ENCODE measurements at regions not wholly inside any gene's neighbourhood (a gene's known extent, or its start where the extent isn't known, plus 50 kb on each side); places are given as distances from the start of the nearest gene placed in this dataset.
"Not testable (repeated sequence)": the region's sequence is repeated elsewhere in the genome, so short reads cannot be mapped to it uniquely, and the experiment has no call there.

DNA sequence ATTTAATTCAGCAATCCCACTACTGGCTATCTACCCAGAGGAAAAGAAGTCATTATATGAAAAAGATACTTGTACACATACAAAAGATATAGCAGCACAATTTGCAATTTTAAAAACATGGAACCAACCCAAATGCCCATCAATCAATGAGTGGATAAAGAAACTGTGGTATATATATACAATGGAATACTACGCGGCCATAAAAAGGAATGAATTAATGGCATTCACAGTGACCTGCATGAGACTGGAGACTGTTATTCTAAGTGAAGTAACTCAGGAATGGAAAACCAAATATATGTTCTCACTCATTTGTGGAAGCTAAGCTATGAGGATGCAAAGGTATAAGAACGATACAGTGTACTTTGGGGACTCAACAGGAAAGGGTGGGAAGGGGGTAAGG is 102.8 kb upstream of the KCNMA1 start:
- WGBS (ENCODE audit: insufficient coverage): 100% methylated on average over 2 of the region's 3 CpGs
- H3K4me3 ChIP-seq (ENCODE audit: control insufficient read depth in 1 of 2, extremely low read depth in 1 of 2, low read length in 1 of 2); CTCF ChIA-PET; H3K36me3 ChIP-seq (ENCODE audit: control insufficient read depth in 2 of 2, extremely low read depth in 1 of 2, insufficient read depth in 1 of 2, low read length in 1 of 2); H3K27me3 Mint-ChIP-seq; H3K27ac ChIP-seq (ENCODE audit: low read length); DNase-seq; H3K27ac Mint-ChIP-seq; H3K4me1 ChIP-seq (ENCODE audit: control insufficient read depth in 1 of 2, extremely low read depth in 1 of 2, insufficient read depth in 2 of 2, low read length in 2 of 2); H3K4me1 Mint-ChIP-seq; H3K27me3 ChIP-seq (replicated peaks in 1 of 2; ENCODE audit: control insufficient read depth in 2 of 2, extremely low read depth in 1 of 2, insufficient read depth in 2 of 2, low read length in 1 of 2); H3K36me3 Mint-ChIP-seq; H3K9me3 ChIP-seq; H3K4me3 Mint-ChIP-seq; ATAC-seq (replicated peaks in 1 of 4): not testable (repeated sequence)
- H3K9me3 Mint-ChIP-seq: peaks cover 22 to 28% (median 23%) of the 10 kb centered on the region in 3 donors
- POLR2A ChIA-PET: interaction anchor here in 1 of 2 donors (0.6 kb wide), 1 partner anchor 10 kb away, joined by 10 read pairs; no protein-coding TSS in a partner anchor

DNA sequence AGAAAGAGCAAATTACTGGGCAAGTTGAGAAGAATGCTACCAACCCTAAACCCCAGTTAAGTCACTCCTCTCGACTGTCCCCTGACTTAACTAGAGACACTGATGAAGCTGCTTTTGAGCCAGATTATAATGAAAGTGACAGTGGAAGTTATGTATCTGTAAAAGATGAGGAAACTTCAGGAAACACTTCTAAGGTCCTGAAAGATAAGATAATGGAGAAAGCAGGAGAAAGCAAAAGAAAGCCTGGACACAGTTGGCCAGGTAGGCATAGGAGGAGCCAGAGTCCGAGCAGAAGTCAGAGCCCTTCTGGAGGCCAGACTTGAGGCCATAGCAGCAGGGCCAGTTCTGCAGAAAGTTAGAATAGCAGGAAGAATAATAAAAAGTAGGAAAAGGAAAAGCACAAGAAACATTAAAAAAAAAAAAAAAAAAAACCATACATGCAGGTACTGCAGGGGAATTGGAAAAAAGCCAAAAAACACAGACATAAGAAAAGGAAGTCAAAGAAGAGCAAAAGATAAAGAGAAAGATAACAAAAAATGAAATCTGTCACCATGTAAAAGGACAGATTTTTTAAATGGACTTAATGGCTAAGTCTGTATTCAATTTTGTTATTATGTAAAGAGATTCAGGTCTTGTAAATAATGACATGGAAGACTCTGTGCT is 101.0 kb upstream of the KCNMA1 start:
- Mint-ChIP-seq H3K36me3 (no peaks in the 10 kb centered on the region), H3K4me1 (peaks cover 0 to 9% (median 2%) of the 10 kb centered on the region in 3 donors), H3K9me3 (peaks cover 22 to 28% (median 23%) of the 10 kb centered on the region in 3 donors)

DNA sequence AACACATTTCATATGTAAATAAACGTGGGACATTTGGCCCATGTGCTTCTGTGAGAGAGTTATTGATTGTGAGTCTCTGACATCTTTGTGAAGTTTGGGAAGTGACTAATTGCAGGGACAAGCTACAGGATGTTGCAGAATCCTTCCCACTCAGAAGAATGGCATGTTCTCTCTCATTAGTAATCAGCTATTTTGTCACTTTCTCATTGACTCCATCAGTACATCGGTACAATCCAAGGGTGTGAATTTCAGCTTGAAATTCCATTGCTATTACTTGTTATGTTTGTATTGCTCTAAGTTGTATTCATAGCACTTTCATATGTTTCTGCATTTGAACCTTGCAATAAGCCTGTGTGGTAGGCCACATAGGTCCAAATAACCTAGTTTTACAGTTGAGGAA is 100.0 kb upstream of the KCNMA1 start:
- H3K36me3 Mint-ChIP-seq: no peaks in the 10 kb centered on the region
- DNase-seq: no peak
- Histone ChIP-seq H3K36me3 (ENCODE audit: control insufficient read depth in 2 of 2, extremely low read depth in 1 of 2, insufficient read depth in 1 of 2, low read length in 1 of 2) (no peaks in the 10 kb centered on the region), H3K27ac (ENCODE audit: low read length) (no peak overlapping the region), H3K4me3 (ENCODE audit: control insufficient read depth in 1 of 2, extremely low read depth in 1 of 2, low read length in 1 of 2) (no peak overlapping the region), H3K4me1 (ENCODE audit: control insufficient read depth in 1 of 2, extremely low read depth in 1 of 2, insufficient read depth in 2 of 2, low read length in 2 of 2) (no peaks in the 10 kb centered on the region), H3K9me3 (no peaks in the 10 kb centered on the region), H3K27me3 (replicated peaks in 1 of 2; ENCODE audit: control insufficient read depth in 2 of 2, extremely low read depth in 1 of 2, insufficient read depth in 2 of 2, low read length in 1 of 2) (no peaks in the 10 kb centered on the region)
- peaks cover 2 to 5% of the 10 kb centered on the region in 2 donors for H3K27me3 Mint-ChIP-seq
- H3K9me3 Mint-ChIP-seq: peaks cover 19 to 28% (median 22%) of the 10 kb centered on the region in 3 donors
- POLR2A ChIA-PET: no interaction called here
- no CpG with 5 or more reads among the region's 2 CpGs for WGBS (ENCODE audit: insufficient coverage)
- no peak for ATAC-seq (replicated peaks in 1 of 4)
- CTCF ChIA-PET: no interaction called here
- H3K4me3 Mint-ChIP-seq: no peak overlapping the region
- peaks cover 0 to 9% (median 2%) of the 10 kb centered on the region in 3 donors for H3K4me1 Mint-ChIP-seq
- H3K27ac Mint-ChIP-seq: no peak overlapping the region

More for the DNA sequence above, 101.0 kb upstream of the KCNMA1 start:
- DNase-seq: no peak
- H3K27me3 ChIP-seq (replicated peaks in 1 of 2; ENCODE audit: control insufficient read depth in 2 of 2, extremely low read depth in 1 of 2, insufficient read depth in 2 of 2, low read length in 1 of 2): no peaks in the 10 kb centered on the region
- peaks cover 4 to 5% of the 10 kb centered on the region in 2 donors for H3K27me3 Mint-ChIP-seq
- H3K27ac Mint-ChIP-seq: no peak overlapping the region
- no peak overlapping the region for H3K4me3 Mint-ChIP-seq
- no peaks in the 10 kb centered on the region for H3K9me3 ChIP-seq
- H3K36me3 ChIP-seq (ENCODE audit: control insufficient read depth in 2 of 2, extremely low read depth in 1 of 2, insufficient read depth in 1 of 2, low read length in 1 of 2): no peaks in the 10 kb centered on the region
- WGBS (ENCODE audit: insufficient coverage): 60% methylated on average over 1 of the region's 2 CpGs
- POLR2A ChIA-PET: no interaction called here
- H3K4me3 ChIP-seq (ENCODE audit: control insufficient read depth in 1 of 2, extremely low read depth in 1 of 2, low read length in 1 of 2): no peak overlapping the region
- no peak for ATAC-seq (replicated peaks in 1 of 4)
- no peak overlapping the region for H3K27ac ChIP-seq (ENCODE audit: low read length)
- CTCF ChIA-PET: no interaction called here
- H3K4me1 ChIP-seq (ENCODE audit: control insufficient read depth in 1 of 2, extremely low read depth in 1 of 2, insufficient read depth in 2 of 2, low read length in 2 of 2): no peaks in the 10 kb centered on the region

DNA sequence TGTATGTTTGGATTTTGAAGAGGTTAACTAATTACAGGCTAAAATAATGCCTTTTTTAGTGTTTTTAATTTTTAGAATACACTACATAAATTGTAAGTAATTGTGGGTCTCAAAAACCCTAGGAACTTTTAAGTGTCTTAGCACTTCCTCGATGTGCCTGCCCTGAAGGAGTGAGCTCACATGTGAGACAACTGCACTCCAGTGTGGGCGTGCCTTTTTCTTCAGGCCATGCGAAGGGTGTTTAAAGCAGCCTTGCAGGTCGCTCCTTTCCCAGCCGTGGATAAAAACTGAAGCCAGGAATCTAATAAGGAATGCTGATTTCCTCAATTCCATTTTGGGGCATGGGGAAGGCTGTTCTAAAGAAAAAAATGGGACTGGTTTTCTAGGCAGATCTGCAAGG is 97.5 kb upstream of the KCNMA1 start:
- H3K9me3 ChIP-seq; H3K4me1 ChIP-seq (ENCODE audit: control insufficient read depth in 1 of 2, extremely low read depth in 1 of 2, insufficient read depth in 2 of 2, low read length in 2 of 2); H3K4me3 ChIP-seq (ENCODE audit: control insufficient read depth in 1 of 2, extremely low read depth in 1 of 2, low read length in 1 of 2); H3K27ac Mint-ChIP-seq; H3K36me3 Mint-ChIP-seq; H3K4me1 Mint-ChIP-seq; H3K36me3 ChIP-seq (ENCODE audit: control insufficient read depth in 2 of 2, extremely low read depth in 1 of 2, insufficient read depth in 1 of 2, low read length in 1 of 2); H3K4me3 Mint-ChIP-seq; POLR2A ChIA-PET; DNase-seq; H3K27me3 Mint-ChIP-seq; ATAC-seq (replicated peaks in 1 of 4); H3K27me3 ChIP-seq (replicated peaks in 1 of 2; ENCODE audit: control insufficient read depth in 2 of 2, extremely low read depth in 1 of 2, insufficient read depth in 2 of 2, low read length in 1 of 2); CTCF ChIA-PET; H3K27ac ChIP-seq (ENCODE audit: low read length): not testable (repeated sequence)
- 100% methylated on average over 1 of the region's 5 CpGs for WGBS (ENCODE audit: insufficient coverage)
- peaks cover 11 to 21% (median 15%) of the 10 kb centered on the region in 3 donors for H3K9me3 Mint-ChIP-seq

DNA sequence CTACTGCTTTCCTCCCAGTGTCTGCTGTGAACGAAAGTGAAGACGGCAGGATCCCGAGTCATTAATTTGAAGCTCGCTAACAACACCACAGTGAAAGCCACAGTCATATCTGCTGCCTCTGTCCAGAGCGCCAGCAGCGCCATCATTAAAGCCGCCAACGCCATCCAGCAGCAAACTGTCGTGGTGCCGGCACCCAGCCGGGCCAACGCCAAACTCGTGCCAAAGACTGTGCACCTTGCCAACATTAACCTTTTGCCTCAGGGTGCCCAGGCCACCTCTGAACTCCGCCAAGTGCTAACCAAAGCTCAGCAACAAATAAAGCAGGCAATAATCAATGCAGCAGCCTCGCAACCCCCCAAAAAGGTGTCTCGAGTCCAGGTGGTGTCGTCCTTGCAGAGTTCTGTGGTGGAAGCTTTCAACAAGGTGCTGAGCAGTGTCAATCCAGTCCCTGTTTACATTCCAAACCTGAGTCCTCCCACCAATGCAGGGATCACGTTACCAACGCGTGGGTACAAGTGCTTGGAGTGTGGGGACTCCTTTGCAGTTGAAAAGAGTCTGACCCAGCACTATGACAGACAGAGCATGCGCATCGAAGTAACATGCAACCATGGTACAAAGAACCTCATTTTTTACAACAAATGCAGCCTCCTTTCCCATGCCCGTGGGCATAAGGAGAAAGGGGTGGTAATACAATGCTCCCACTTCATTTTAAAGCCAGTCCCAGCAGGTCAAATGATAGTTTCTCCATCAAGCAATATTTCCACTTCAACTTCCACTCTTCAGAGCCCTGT is 94.8 kb upstream of the KCNMA1 start:
- Mint-ChIP-seq H3K4me1 (no peaks in the 10 kb centered on the region), H3K27me3 (peaks cover 3 to 6% of the 10 kb centered on the region in 2 donors), H3K36me3 (no peaks in the 10 kb centered on the region), H3K9me3 (peaks cover 0 to 7% (median 7%) of the 10 kb centered on the region in 3 donors), H3K27ac (no peak overlapping the region), H3K4me3 (no peak overlapping the region)
- H3K4me1 ChIP-seq (ENCODE audit: control insufficient read depth in 1 of 2, extremely low read depth in 1 of 2, insufficient read depth in 2 of 2, low read length in 2 of 2): no peaks in the 10 kb centered on the region
- WGBS (ENCODE audit: insufficient coverage): 85% methylated on average over 15 of the region's 23 CpGs
- H3K36me3 ChIP-seq (ENCODE audit: control insufficient read depth in 2 of 2, extremely low read depth in 1 of 2, insufficient read depth in 1 of 2, low read length in 1 of 2): no peaks in the 10 kb centered on the region
- POLR2A ChIA-PET: no interaction called here
- ATAC-seq (replicated peaks in 1 of 4): no peak
- CTCF ChIA-PET: no interaction called here
- H3K4me3 ChIP-seq (ENCODE audit: control insufficient read depth in 1 of 2, extremely low read depth in 1 of 2, low read length in 1 of 2): no peak overlapping the region
- DNase-seq: no peak
- no peak overlapping the region for H3K27ac ChIP-seq (ENCODE audit: low read length)
- H3K27me3 ChIP-seq (replicated peaks in 1 of 2; ENCODE audit: control insufficient read depth in 2 of 2, extremely low read depth in 1 of 2, insufficient read depth in 2 of 2, low read length in 1 of 2): peaks cover 0 to 2% of the 10 kb centered on the region in 2 experiments
- H3K9me3 ChIP-seq: no peaks in the 10 kb centered on the region

DNA sequence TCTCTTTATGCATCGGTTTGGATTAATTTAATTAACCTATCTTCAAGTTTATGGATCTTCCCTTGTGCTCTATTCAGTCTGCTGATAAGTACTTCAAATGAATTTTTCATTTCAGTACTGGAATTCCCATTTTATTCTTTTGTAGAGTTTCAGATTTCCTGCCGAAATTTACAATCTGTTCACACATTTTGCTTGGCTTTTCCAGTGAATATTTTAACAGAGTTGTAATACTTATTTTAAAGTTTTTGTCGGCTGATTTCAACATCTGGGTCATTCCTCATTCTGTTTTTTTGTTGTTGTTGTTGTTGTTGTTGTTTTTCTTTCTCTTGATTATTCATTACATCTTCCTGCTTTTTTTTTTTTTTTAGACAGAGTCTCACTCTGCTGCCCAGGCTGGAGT is 89.9 kb upstream of the KCNMA1 start:
- H3K36me3 Mint-ChIP-seq: no peaks in the 10 kb centered on the region
- Histone ChIP-seq H3K27me3 (replicated peaks in 1 of 2; ENCODE audit: control insufficient read depth in 2 of 2, extremely low read depth in 1 of 2, insufficient read depth in 2 of 2, low read length in 1 of 2) (peaks cover 0 to 2% of the 10 kb centered on the region in 2 experiments), H3K4me1 (ENCODE audit: control insufficient read depth in 1 of 2, extremely low read depth in 1 of 2, insufficient read depth in 2 of 2, low read length in 2 of 2) (no peaks in the 10 kb centered on the region), H3K27ac (ENCODE audit: low read length) (no peak overlapping the region), H3K4me3 (ENCODE audit: control insufficient read depth in 1 of 2, extremely low read depth in 1 of 2, low read length in 1 of 2) (no peak overlapping the region), H3K36me3 (ENCODE audit: control insufficient read depth in 2 of 2, extremely low read depth in 1 of 2, insufficient read depth in 1 of 2, low read length in 1 of 2) (no peaks in the 10 kb centered on the region), H3K9me3 (no peaks in the 10 kb centered on the region)
- ATAC-seq (replicated peaks in 1 of 4) (no peak), DNase-seq (no peak)
- POLR2A ChIA-PET: no interaction called here
- H3K9me3 Mint-ChIP-seq: peaks cover 0 to 8% (median 3%) of the 10 kb centered on the region in 3 donors
- no CpG with 5 or more reads among the region's 3 CpGs for WGBS (ENCODE audit: insufficient coverage)
- peaks cover 3 to 6% of the 10 kb centered on the region in 2 donors for H3K27me3 Mint-ChIP-seq
- no peak overlapping the region for H3K4me3 Mint-ChIP-seq
- CTCF ChIA-PET: no interaction called here
- H3K27ac Mint-ChIP-seq: no peak overlapping the region
- H3K4me1 Mint-ChIP-seq: no peaks in the 10 kb centered on the region
